ENCODE measurements at regions not wholly inside any gene's neighbourhood (a gene's known extent, or its start where the extent isn't known, plus 50 kb on each side); places are given as distances from the start of the nearest gene placed in this dataset.
"Not testable (repeated sequence)": the region's sequence is repeated elsewhere in the genome, so short reads cannot be mapped to it uniquely, and the experiment has no call there.

GRCh38 chr9:65386699-65387098 lies 101.7 kb upstream of the FOXD4L5 start:
- not testable (repeated sequence) for H3K4me1 ChIP-seq (ENCODE audit: insufficient read depth, poor library complexity, severe bottlenecking); H3K9me3 ChIP-seq (ENCODE audit: severe bottlenecking); DNase-seq (ENCODE audit: low spot score); H3K36me3 ChIP-seq (ENCODE audit: low read depth); H3K27me3 ChIP-seq (ENCODE audit: insufficient read depth, poor library complexity, severe bottlenecking); H3K27ac ChIP-seq (ENCODE audit: poor library complexity, severe bottlenecking); H3K4me3 ChIP-seq (ENCODE audit: severe bottlenecking); ATAC-seq (ENCODE audit: low read depth)

- H3K4me1 ChIP-seq (ENCODE audit: insufficient read depth, poor library complexity, severe bottlenecking); H3K36me3 ChIP-seq (ENCODE audit: low read depth); ATAC-seq (ENCODE audit: low read depth); H3K9me3 ChIP-seq (ENCODE audit: severe bottlenecking); H3K27me3 ChIP-seq (ENCODE audit: insufficient read depth, poor library complexity, severe bottlenecking); H3K4me3 ChIP-seq (ENCODE audit: severe bottlenecking); H3K27ac ChIP-seq (ENCODE audit: poor library complexity, severe bottlenecking); DNase-seq (ENCODE audit: low spot score): not testable (repeated sequence)
Measured at GRCh38 chr9:65386191-65386590, 101.2 kb upstream of the FOXD4L5 start.

DNA sequence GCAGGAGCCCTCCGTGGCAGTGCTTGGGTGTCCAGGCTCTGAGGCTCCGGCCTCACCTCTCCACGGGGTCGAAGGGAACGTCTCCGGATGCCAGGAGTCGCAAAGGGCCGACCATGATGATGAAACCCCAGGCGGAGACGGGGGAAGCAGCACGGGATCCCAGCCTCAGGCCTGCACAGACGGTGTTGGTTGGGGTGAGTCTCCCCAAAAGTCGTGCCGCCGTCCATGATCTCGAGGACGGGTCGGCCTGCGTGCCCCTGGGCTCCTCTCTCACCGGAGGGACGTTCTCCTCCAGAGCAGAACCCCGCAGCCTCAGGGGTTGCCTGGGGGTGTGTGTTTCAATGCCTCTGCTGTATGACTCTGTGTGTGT lies 100.6 kb upstream of the FOXD4L5 start:
- not testable (repeated sequence) for H3K4me3 ChIP-seq (ENCODE audit: severe bottlenecking); ATAC-seq (ENCODE audit: low read depth); H3K27ac ChIP-seq (ENCODE audit: poor library complexity, severe bottlenecking); H3K4me1 ChIP-seq (ENCODE audit: insufficient read depth, poor library complexity, severe bottlenecking); H3K36me3 ChIP-seq (ENCODE audit: low read depth); DNase-seq (ENCODE audit: low spot score); H3K9me3 ChIP-seq (ENCODE audit: severe bottlenecking); H3K27me3 ChIP-seq (ENCODE audit: insufficient read depth, poor library complexity, severe bottlenecking)

GRCh38 chr9:65384759-65385654 lies 100.0 kb upstream of the FOXD4L5 start:
- ATAC-seq (ENCODE audit: low read depth); H3K36me3 ChIP-seq (ENCODE audit: low read depth); H3K4me1 ChIP-seq (ENCODE audit: insufficient read depth, poor library complexity, severe bottlenecking); H3K4me3 ChIP-seq (ENCODE audit: severe bottlenecking); H3K27me3 ChIP-seq (ENCODE audit: insufficient read depth, poor library complexity, severe bottlenecking); DNase-seq (ENCODE audit: low spot score); H3K9me3 ChIP-seq (ENCODE audit: severe bottlenecking); H3K27ac ChIP-seq (ENCODE audit: poor library complexity, severe bottlenecking): not testable (repeated sequence)

DNA sequence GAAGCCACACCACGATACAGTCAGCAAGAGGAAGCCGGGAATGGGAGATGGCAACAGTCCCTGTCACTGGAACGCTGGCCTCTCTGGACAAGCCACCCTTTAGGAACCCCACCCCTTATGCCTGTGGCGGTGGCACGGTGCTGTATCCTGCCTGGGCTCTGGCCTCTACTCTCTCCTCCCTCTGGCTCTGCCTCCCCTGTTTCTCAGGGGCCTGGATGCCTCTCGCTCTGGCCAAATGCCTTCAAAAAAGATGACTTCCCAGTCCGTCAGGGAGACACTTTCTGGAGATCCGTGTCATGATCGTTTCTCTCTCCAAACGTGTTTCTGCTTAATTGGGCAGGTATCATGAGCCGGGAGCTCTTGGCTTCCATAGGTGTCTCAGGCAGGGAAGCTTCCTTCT lies 99.1 kb upstream of the FOXD4L5 start:
- H3K4me3 ChIP-seq (ENCODE audit: severe bottlenecking); ATAC-seq (ENCODE audit: low read depth); H3K9me3 ChIP-seq (ENCODE audit: severe bottlenecking); H3K27ac ChIP-seq (ENCODE audit: poor library complexity, severe bottlenecking); H3K4me1 ChIP-seq (ENCODE audit: insufficient read depth, poor library complexity, severe bottlenecking); DNase-seq (ENCODE audit: low spot score); H3K27me3 ChIP-seq (ENCODE audit: insufficient read depth, poor library complexity, severe bottlenecking); H3K36me3 ChIP-seq (ENCODE audit: low read depth): not testable (repeated sequence)

- not testable (repeated sequence) for H3K36me3 ChIP-seq (ENCODE audit: low read depth); H3K9me3 ChIP-seq (ENCODE audit: severe bottlenecking); DNase-seq (ENCODE audit: low spot score); H3K4me3 ChIP-seq (ENCODE audit: severe bottlenecking); H3K27me3 ChIP-seq (ENCODE audit: insufficient read depth, poor library complexity, severe bottlenecking); H3K4me1 ChIP-seq (ENCODE audit: insufficient read depth, poor library complexity, severe bottlenecking); H3K27ac ChIP-seq (ENCODE audit: poor library complexity, severe bottlenecking); ATAC-seq (ENCODE audit: low read depth)
Measured at GRCh38 chr9:65383646-65384045, 98.6 kb upstream of the FOXD4L5 start.

GRCh38 chr9:65382701-65383318 lies 97.8 kb upstream of the FOXD4L5 start:
- not testable (repeated sequence) for H3K4me3 ChIP-seq (ENCODE audit: severe bottlenecking); H3K4me1 ChIP-seq (ENCODE audit: insufficient read depth, poor library complexity, severe bottlenecking); H3K27me3 ChIP-seq (ENCODE audit: insufficient read depth, poor library complexity, severe bottlenecking); H3K27ac ChIP-seq (ENCODE audit: poor library complexity, severe bottlenecking); DNase-seq (ENCODE audit: low spot score); H3K9me3 ChIP-seq (ENCODE audit: severe bottlenecking); H3K36me3 ChIP-seq (ENCODE audit: low read depth); ATAC-seq (ENCODE audit: low read depth)
